Neural crest cell (in vitro differentiated cells): ENCODE measurements at regions not wholly inside any gene's neighbourhood (a gene's known extent, or its start where the extent isn't known, plus 50 kb on each side); places are given as distances from the start of the nearest gene placed in this dataset.
"Not testable (repeated sequence)": the region's sequence is repeated elsewhere in the genome, so short reads cannot be mapped to it uniquely, and the experiment has no call there.

ENCODE experiments used
- DNase-seq: peaks from one replicate; pipeline ENCODE4 v3.0.0; 2021; ENCODE audit warnings: low read depth, mixed read lengths, low spot score
- H3K27ac Mint-ChIP-seq: one replicate; pipeline ENCODE4 v1.8.0; 2021; ENCODE audit warnings: mild to moderate bottlenecking, mixed read lengths; ENCODE audit not compliant: unreplicated experiment
- H3K27me3 Mint-ChIP-seq: 2 replicates; pipeline ENCODE4 v1.8.0; 2021; ENCODE audit warnings: low read depth, mild to moderate bottlenecking, mixed read lengths
- H3K36me3 Mint-ChIP-seq: 2 replicates; pipeline ENCODE4 v1.8.0; 2021; ENCODE audit warnings: low read depth, mild to moderate bottlenecking, mixed read lengths
- H3K4me1 Mint-ChIP-seq: 2 replicates; pipeline ENCODE4 v1.8.0; 2021; ENCODE audit warnings: mixed read lengths
- H3K4me3 Mint-ChIP-seq: one replicate; pipeline ENCODE4 v1.8.0; 2021; ENCODE audit warnings: mild to moderate bottlenecking, mixed read lengths
- H3K9me3 Mint-ChIP-seq: 2 replicates; pipeline ENCODE4 v1.8.0; 2021; ENCODE audit warnings: mixed read lengths
- CTCF ChIP-seq: fragments of 200-600 bp; sonication (generic); conservative IDR thresholded peaks from 2 replicates; pipeline ENCODE4 v1.5.0; 2021; ENCODE audit warnings: antibody characterized with exemption, mild to moderate bottlenecking

- Mint-ChIP-seq H3K4me1 (no peaks in the 10 kb centered on the region), H3K4me3 (no peak overlapping the region), H3K9me3 (no peaks in the 10 kb centered on the region), H3K27ac (no peak overlapping the region), H3K36me3 (no peaks in the 10 kb centered on the region), H3K27me3 (no peaks in the 10 kb centered on the region)
- no peak for TF ChIP-seq CTCF
- DNase-seq = no peak
Measured at GRCh38 chr18:30682672-30683071, 359.9 kb downstream of the DSC3 start.

- Mint-ChIP-seq H3K4me3 (no peak overlapping the region), H3K9me3 (no peaks in the 10 kb centered on the region), H3K27me3 (no peaks in the 10 kb centered on the region), H3K27ac (no peak overlapping the region), H3K36me3 (no peaks in the 10 kb centered on the region), H3K4me1 (no peaks in the 10 kb centered on the region)
- TF ChIP-seq CTCF = no peak
- DNase-seq = no peak
Measured at GRCh38 chr18:30679285-30679930, 363.1 kb downstream of the DSC3 start.

- not testable (repeated sequence) for H3K4me1 Mint-ChIP-seq, DNase-seq
Measured at GRCh38 chr18:30677813-30678212, 364.7 kb downstream of the DSC3 start.

GRCh38 chr18:30676053-30676480, 366.5 kb downstream of the DSC3 start:
- no peaks in the 10 kb centered on the region for H3K27me3 Mint-ChIP-seq
- H3K36me3 Mint-ChIP-seq = no peaks in the 10 kb centered on the region
- no peaks in the 10 kb centered on the region for H3K4me1 Mint-ChIP-seq
- no peak for TF ChIP-seq CTCF
- H3K4me3 Mint-ChIP-seq = no peak overlapping the region
- no peak overlapping the region for H3K27ac Mint-ChIP-seq
- H3K9me3 Mint-ChIP-seq = peaks cover 3% of the 10 kb centered on the region
- DNase-seq = no peak

More at GRCh38 chr18:30677813-30678212, 364.7 kb downstream of the DSC3 start:
- not testable (repeated sequence) for H3K27me3 Mint-ChIP-seq, H3K4me3 Mint-ChIP-seq, H3K27ac Mint-ChIP-seq, H3K9me3 Mint-ChIP-seq, H3K36me3 Mint-ChIP-seq

GRCh38 chr18:30675493-30675892, 367.0 kb downstream of the DSC3 start:
- Mint-ChIP-seq H3K4me1 (no peaks in the 10 kb centered on the region), H3K36me3 (no peaks in the 10 kb centered on the region), H3K4me3 (no peak overlapping the region), H3K27me3 (no peaks in the 10 kb centered on the region), H3K9me3 (peaks cover 3% of the 10 kb centered on the region), H3K27ac (no peak overlapping the region)
- TF ChIP-seq CTCF = no peak
- no peak for DNase-seq

- no peaks in the 10 kb centered on the region for H3K4me1 Mint-ChIP-seq
- TF ChIP-seq CTCF = no peak
- H3K27ac Mint-ChIP-seq = no peak overlapping the region
- no peak for DNase-seq
- no peak overlapping the region for H3K4me3 Mint-ChIP-seq
- H3K36me3 Mint-ChIP-seq = no peaks in the 10 kb centered on the region
- H3K27me3 Mint-ChIP-seq = no peaks in the 10 kb centered on the region
- peaks cover 3% of the 10 kb centered on the region for H3K9me3 Mint-ChIP-seq
Measured at GRCh38 chr18:30675072-30675471, 367.5 kb downstream of the DSC3 start.
